Fibroblast of lung (primary cell): ENCODE measurements at regions not wholly inside any gene's neighbourhood (a gene's known extent, or its start where the extent isn't known, plus 50 kb on each side); places are given as distances from the start of the nearest gene placed in this dataset.

ENCODE experiments used
- EZH2 ChIP-seq: IDR thresholded peaks from 2 replicates; pipeline ENCODE4 v1.5.1; 2012; ENCODE audit warnings: low read length, control low read depth, mild to moderate bottlenecking; ENCODE audit errors: missing control alignments
- TF ChIP-seq, protein P1 (sequence below), 2 donors: IDR thresholded peaks in 1 of 2; conservative IDR thresholded peaks in 1 of 2; 1 replicate in 1 of 2; 2 replicates in 1 of 2; pipeline ENCODE4 v1.5.1; 2011 to 2012; ENCODE audit warnings: low read length in 2 of 2, control low read depth in 1 of 2, inconsistent platforms in 1 of 2, low read depth in 1 of 2, mild to moderate bottlenecking in 1 of 2

DNA sequence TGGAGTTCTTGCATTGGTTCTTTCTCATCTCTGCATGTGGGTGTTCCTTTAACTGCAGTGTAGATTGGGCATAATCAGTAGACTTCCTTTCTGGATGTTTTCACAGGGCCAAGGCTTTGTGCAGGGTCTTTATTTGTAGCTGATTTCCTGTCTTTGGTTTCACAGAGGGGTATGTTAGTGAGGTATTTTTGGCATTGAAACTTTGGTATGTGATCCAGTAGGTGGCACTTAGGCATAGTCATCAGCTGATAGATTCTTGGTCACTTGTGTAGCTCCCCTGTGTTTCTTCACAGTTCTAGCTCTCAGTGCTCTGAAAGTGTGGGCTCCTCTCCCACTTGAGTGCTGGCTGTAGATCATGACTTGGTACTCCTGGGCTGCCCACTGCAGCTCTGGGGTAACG is 52.7 kb upstream of the LMO3 start:
- TF ChIP-seq, protein P1, sequence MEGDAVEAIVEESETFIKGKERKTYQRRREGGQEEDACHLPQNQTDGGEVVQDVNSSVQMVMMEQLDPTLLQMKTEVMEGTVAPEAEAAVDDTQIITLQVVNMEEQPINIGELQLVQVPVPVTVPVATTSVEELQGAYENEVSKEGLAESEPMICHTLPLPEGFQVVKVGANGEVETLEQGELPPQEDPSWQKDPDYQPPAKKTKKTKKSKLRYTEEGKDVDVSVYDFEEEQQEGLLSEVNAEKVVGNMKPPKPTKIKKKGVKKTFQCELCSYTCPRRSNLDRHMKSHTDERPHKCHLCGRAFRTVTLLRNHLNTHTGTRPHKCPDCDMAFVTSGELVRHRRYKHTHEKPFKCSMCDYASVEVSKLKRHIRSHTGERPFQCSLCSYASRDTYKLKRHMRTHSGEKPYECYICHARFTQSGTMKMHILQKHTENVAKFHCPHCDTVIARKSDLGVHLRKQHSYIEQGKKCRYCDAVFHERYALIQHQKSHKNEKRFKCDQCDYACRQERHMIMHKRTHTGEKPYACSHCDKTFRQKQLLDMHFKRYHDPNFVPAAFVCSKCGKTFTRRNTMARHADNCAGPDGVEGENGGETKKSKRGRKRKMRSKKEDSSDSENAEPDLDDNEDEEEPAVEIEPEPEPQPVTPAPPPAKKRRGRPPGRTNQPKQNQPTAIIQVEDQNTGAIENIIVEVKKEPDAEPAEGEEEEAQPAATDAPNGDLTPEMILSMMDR (conservative IDR thresholded peaks at IDR 0.05 in 1 of 2, IDR thresholded peaks at IDR 0.05 in 1 of 2; ENCODE audit: low read depth in 1 of 2, low read length in 2 of 2) = no peak
- TF ChIP-seq EZH2 = no peak
